Subcutaneous abdominal adipose tissue (tissue), 5 donors: ENCODE measurements at regions not wholly inside any gene's neighbourhood (a gene's known extent, or its start where the extent isn't known, plus 50 kb on each side); places are given as distances from the start of the nearest gene placed in this dataset.

ENCODE experiments used
- H3K27ac ChIP-seq: one replicate; pipeline ENCODE4 v1.7.0; 2013; ENCODE audit warnings: low read depth, mild to moderate bottlenecking, inconsistent platforms, low read length, moderate library complexity
- H3K27me3 ChIP-seq, 5 donors: one replicate each; pipeline ENCODE4 v1.7.0; 2013; ENCODE audit warnings: low read length in 5 of 5, inconsistent platforms in 1 of 5; ENCODE audit not compliant: control insufficient read depth in 5 of 5, insufficient read depth in 4 of 5
- H3K36me3 ChIP-seq, 5 donors: one replicate each; pipeline ENCODE4 v1.7.0; 2013; ENCODE audit warnings: low read length in 5 of 5; ENCODE audit not compliant: control insufficient read depth in 5 of 5, insufficient read depth in 5 of 5
- H3K4me1 ChIP-seq, 5 donors: one replicate each; pipeline ENCODE4 v1.7.0; 2013; ENCODE audit warnings: low read length in 5 of 5, mild to moderate bottlenecking in 3 of 5, moderate library complexity in 1 of 5; ENCODE audit not compliant: control insufficient read depth in 5 of 5, insufficient read depth in 5 of 5
- H3K4me3 ChIP-seq, 5 donors: one replicate each; pipeline ENCODE4 v1.7.0; 2013; ENCODE audit warnings: low read length in 5 of 5, low read depth in 1 of 5
- H3K9ac ChIP-seq, 5 donors: one replicate each; pipeline ENCODE4 v1.7.0; 2013; ENCODE audit warnings: low read length in 5 of 5, mild to moderate bottlenecking in 4 of 5, moderate library complexity in 3 of 5
- H3K9me3 ChIP-seq, 5 donors: one replicate each; pipeline ENCODE4 v1.7.0; 2013; ENCODE audit warnings: low read length in 5 of 5; ENCODE audit not compliant: control insufficient read depth in 5 of 5
- donor health status: healthy.
- donor health status: healthy.
- donor health status: healthy.
- donor health status: healthy.
- donor health status: healthy.

- Histone ChIP-seq H3K9me3 (peaks cover 0 to 3% (median 0%) of the 10 kb centered on the region in 5 donors), H3K36me3 (no peaks in the 10 kb centered on the region), H3K27ac (no peak overlapping the region), H3K9ac (no peak overlapping the region), H3K4me1 (no peaks in the 10 kb centered on the region), H3K27me3 (no peaks in the 10 kb centered on the region), H3K4me3 (no peak overlapping the region)
Measured at GRCh38 chr19:34828156-34828555, 55.1 kb upstream of the ZNF599 start.

- Histone ChIP-seq H3K27ac (no peak overlapping the region), H3K4me3 (no peak overlapping the region), H3K27me3 (no peaks in the 10 kb centered on the region), H3K36me3 (no peaks in the 10 kb centered on the region), H3K4me1 (no peaks in the 10 kb centered on the region), H3K9ac (no peak overlapping the region), H3K9me3 (no peaks in the 10 kb centered on the region)
Measured at GRCh38 chr19:34825212-34825611, 52.2 kb upstream of the ZNF599 start.

- H3K27me3 ChIP-seq = no peaks in the 10 kb centered on the region
Measured at GRCh38 chr19:34824686-34825085, 51.7 kb upstream of the ZNF599 start.

More at GRCh38 chr19:34824686-34825085, 51.7 kb upstream of the ZNF599 start:
- Histone ChIP-seq H3K27ac (no peak overlapping the region), H3K4me3 (no peak overlapping the region), H3K4me1 (no peaks in the 10 kb centered on the region), H3K36me3 (no peaks in the 10 kb centered on the region), H3K9me3 (no peaks in the 10 kb centered on the region), H3K9ac (no peak overlapping the region)
